ENCODE measurements at regions not wholly inside any gene's neighbourhood (a gene's known extent, or its start where the extent isn't known, plus 50 kb on each side); places are given as distances from the start of the nearest gene placed in this dataset.
"Not testable (repeated sequence)": the region's sequence is repeated elsewhere in the genome, so short reads cannot be mapped to it uniquely, and the experiment has no call there.

GRCh38 chr15:30761365-30761764 lies 135.4 kb downstream of the ARHGAP11B start:
- DNase-seq = not testable (repeated sequence)

- not testable (repeated sequence) for DNase-seq
Observed at GRCh38 chr15:30769390-30770124, 134.2 kb upstream of the FAN1 start.

GRCh38 chr15:30770759-30771158 lies 133.0 kb upstream of the FAN1 start:
- DNase-seq = no peak

- DNase-seq = no peak
Observed at GRCh38 chr15:30783019-30783418, 120.7 kb upstream of the FAN1 start.

GRCh38 chr15:30788595-30788994 lies 115.1 kb upstream of the FAN1 start:
- DNase-seq = no peak

- peak; percentile 36 for DNase-seq
Observed at GRCh38 chr15:30791239-30792175, 112.2 kb upstream of the FAN1 start.

- DNase-seq = not testable (repeated sequence)
Observed at GRCh38 chr15:30792843-30793242, 110.9 kb upstream of the FAN1 start.

- no peak for DNase-seq
Observed at GRCh38 chr15:30794388-30794787, 109.3 kb upstream of the FAN1 start.

GRCh38 chr15:30799565-30799964 lies 104.2 kb upstream of the FAN1 start:
- not testable (repeated sequence) for DNase-seq

GRCh38 chr15:30801140-30801895 lies 102.4 kb upstream of the FAN1 start:
- not testable (repeated sequence) for DNase-seq

GRCh38 chr15:30802001-30802400 lies 101.7 kb upstream of the FAN1 start:
- DNase-seq = not testable (repeated sequence)

GRCh38 chr15:30803703-30804102 lies 100.0 kb upstream of the FAN1 start:
- not testable (repeated sequence) for DNase-seq

GRCh38 chr15:30816430-30816829 lies 87.3 kb upstream of the FAN1 start:
- DNase-seq = no peak

GRCh38 chr15:30823068-30823813 lies 80.5 kb upstream of the FAN1 start:
- peak; percentile 67 for DNase-seq

GRCh38 chr15:30824518-30825195 lies 79.1 kb upstream of the FAN1 start:
- no peak for DNase-seq

- DNase-seq = no peak
Observed at GRCh38 chr15:30827625-30828303, 76.0 kb upstream of the FAN1 start.

GRCh38 chr15:30828304-30828639 lies 75.4 kb upstream of the FAN1 start:
- DNase-seq = peak; percentile 8

- no peak for DNase-seq
Observed at GRCh38 chr15:30830961-30831360, 72.8 kb upstream of the FAN1 start.

- not testable (repeated sequence) for DNase-seq
Observed at GRCh38 chr15:30833379-30833778, 70.3 kb upstream of the FAN1 start.

GRCh38 chr15:30841639-30842038 lies 62.1 kb upstream of the FAN1 start:
- DNase-seq = not testable (repeated sequence)

- DNase-seq = not testable (repeated sequence)
Observed at GRCh38 chr15:30842798-30843472, 60.8 kb upstream of the FAN1 start.

Measured in hematopoietic multipotent progenitor cell treated with erythropoietin and hydrocortisone succinate and interleukin-3 and kit ligand, for 8 days (in vitro differentiated cells).